Cardiac muscle cell (in vitro differentiated cells and primary cell): ENCODE measurements at regions not wholly inside any gene's neighbourhood (a gene's known extent, or its start where the extent isn't known, plus 50 kb on each side); places are given as distances from the start of the nearest gene placed in this dataset.

Experiments used
- DNase-seq, 2 donors: peaks; one replicate each; pipeline versions ENCODE4 v3.0.0 to v3.0.0-alpha.2; 2010 to 2017; ENCODE audit warnings: low read depth in 1 of 2, low spot score in 1 of 2
- H3K27ac ChIP-seq: fragments of 200-600 bp; sonication (generic); 2 replicates; pipeline ENCODE4 v1.5.1; 2016
- H3K27me3 ChIP-seq: fragments of 200-600 bp; sonication (generic); 2 replicates; pipeline ENCODE4 v1.6.0; 2016; ENCODE audit warnings: control low read depth
- H3K36me3 ChIP-seq: fragments of 200-600 bp; sonication (generic); 2 replicates; pipeline ENCODE4 v1.5.1; 2016; ENCODE audit warnings: control low read depth
- H3K4me1 ChIP-seq: fragments of 200-600 bp; sonication (generic); 2 replicates; pipeline ENCODE4 v1.8.1; 2017; ENCODE audit warnings: low read depth, mild to moderate bottlenecking, mixed run types
- H3K4me3 ChIP-seq: fragments of 200-600 bp; sonication (generic); 2 replicates; pipeline ENCODE4 v1.5.1; 2016; ENCODE audit warnings: mild to moderate bottlenecking
- H3K9me3 ChIP-seq: fragments of 200-600 bp; sonication (generic); 2 replicates; pipeline ENCODE4 v1.5.1; 2017; ENCODE audit warnings: low read depth, mild to moderate bottlenecking, control low read depth
- CTCF ChIP-seq: IDR thresholded peaks from 2 replicates; pipeline ENCODE4 v1.5.1; 2012; ENCODE audit warnings: low read depth, mild to moderate bottlenecking, low read length

DNA sequence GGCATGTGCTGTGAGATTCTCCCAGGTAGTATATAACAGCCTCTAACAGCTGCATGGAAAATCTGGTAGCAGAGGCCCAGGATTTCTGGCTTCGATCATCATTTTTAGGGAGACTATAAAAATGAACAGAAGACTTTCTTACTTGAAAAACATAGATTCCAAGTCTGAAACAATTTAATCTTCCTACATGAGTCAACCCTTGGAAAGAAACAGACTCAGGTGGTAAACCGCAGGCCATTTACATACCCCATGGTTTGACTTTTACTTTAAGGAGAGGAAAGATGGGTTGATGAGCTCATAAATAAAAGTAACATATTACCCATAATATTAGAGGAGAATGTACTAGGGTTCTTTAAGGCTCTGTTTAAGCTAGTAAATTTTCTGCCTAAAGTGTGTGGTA lies 121.6 kb downstream of the CYSLTR2 start:
- Histone ChIP-seq H3K27ac (no peak overlapping the region), H3K9me3 (no peaks in the 10 kb centered on the region), H3K27me3 (no peaks in the 10 kb centered on the region), H3K4me3 (no peak overlapping the region), H3K36me3 (no peaks in the 10 kb centered on the region), H3K4me1 (no peaks in the 10 kb centered on the region)
- TF ChIP-seq CTCF, result no peak
- DNase-seq, result no peak

DNA sequence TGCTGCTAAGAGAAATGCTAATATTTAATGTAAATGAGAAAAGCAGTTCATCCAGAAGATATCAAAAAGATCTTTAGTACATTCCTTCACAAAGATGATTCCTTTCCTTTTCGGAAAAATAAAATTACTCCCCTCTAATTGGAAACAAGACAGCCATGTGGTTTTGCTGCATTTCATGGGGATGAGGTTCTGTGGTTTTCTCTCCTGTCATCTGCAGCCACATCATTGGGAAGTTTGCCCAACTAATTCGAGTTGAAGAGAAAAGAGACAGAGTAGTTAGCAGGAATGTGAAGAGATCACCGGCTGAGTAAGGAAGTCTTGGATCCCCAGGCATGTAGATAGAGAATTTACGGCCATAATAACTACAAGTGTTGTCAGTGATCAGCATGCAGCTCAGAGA lies 122.1 kb downstream of the CYSLTR2 start:
- Histone ChIP-seq H3K27ac (no peak overlapping the region), H3K27me3 (no peaks in the 10 kb centered on the region), H3K4me3 (no peak overlapping the region), H3K4me1 (no peaks in the 10 kb centered on the region), H3K9me3 (no peaks in the 10 kb centered on the region), H3K36me3 (no peaks in the 10 kb centered on the region)
- DNase-seq, result peak in 1 of 2 donors; percentile 86
- no peak for TF ChIP-seq CTCF

DNA sequence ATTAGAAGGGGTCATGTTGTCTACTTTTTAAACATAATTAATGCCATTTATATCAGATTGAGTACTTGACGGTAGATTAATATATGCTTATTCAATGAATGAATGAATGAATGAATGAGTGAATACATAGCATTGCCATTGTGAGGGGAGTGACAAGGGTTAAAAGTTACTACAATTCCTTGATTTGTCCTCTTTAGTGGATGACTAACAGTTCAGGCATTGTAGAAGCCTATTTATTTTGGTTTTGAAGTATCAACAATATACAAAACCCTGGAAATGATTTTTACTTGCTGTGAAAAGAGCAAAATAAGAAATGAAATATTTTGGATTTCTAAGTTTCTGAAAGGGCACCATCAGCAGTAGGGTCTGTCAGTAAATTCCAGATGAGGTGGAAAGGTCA lies 122.7 kb downstream of the CYSLTR2 start:
- no peak for DNase-seq
- no peaks in the 10 kb centered on the region for H3K9me3 ChIP-seq
- no peak for TF ChIP-seq CTCF
- H3K4me1 ChIP-seq, result no peaks in the 10 kb centered on the region
- no peak overlapping the region for H3K27ac ChIP-seq
- H3K4me3 ChIP-seq, result no peak overlapping the region
- no peaks in the 10 kb centered on the region for H3K36me3 ChIP-seq
- H3K27me3 ChIP-seq, result no peaks in the 10 kb centered on the region

GRCh38 chr13:48778610-48779009 lies 124.9 kb downstream of the CYSLTR2 start:
- H3K9me3 ChIP-seq, result no peaks in the 10 kb centered on the region
- H3K4me1 ChIP-seq, result no peaks in the 10 kb centered on the region
- H3K27me3 ChIP-seq, result no peaks in the 10 kb centered on the region
- H3K4me3 ChIP-seq, result no peak overlapping the region
- no peak overlapping the region for H3K27ac ChIP-seq
- no peak for DNase-seq
- H3K36me3 ChIP-seq, result no peaks in the 10 kb centered on the region
- TF ChIP-seq CTCF, result no peak

DNA sequence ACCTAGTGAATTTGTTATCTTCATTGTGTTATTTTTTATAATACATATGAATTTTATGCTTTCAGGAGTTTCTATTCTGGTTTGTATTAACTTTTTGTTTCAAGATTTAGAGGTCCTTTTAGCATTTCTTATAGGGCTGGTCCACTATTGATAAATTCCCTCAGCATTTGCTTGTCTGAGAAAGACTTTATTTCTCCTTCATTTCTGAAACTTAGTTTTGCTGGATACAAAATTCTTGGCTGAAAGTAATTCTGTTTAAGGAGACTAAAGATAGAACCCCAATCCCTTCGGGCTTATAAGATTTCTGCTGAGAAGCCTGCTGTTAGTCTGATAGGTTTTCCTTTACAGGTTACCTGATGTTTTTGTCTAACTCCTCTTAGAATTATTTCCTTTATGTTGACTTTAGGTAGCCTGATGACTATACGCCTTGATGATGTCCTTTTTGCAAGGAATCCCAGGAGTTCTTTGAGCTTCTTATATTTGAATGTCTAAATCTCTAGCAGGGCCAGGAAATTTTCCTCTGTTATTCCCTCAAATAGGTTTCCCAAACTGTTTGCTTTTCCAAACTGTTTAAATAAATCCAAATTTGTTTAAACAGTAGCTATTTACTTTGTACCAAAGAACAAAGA lies 127.1 kb downstream of the CYSLTR2 start:
- DNase-seq, result no peak
- H3K9me3 ChIP-seq, result no peaks in the 10 kb centered on the region
- H3K4me1 ChIP-seq, result no peaks in the 10 kb centered on the region
- H3K4me3 ChIP-seq, result no peak overlapping the region
- TF ChIP-seq CTCF, result no peak
- no peaks in the 10 kb centered on the region for H3K36me3 ChIP-seq
- no peak overlapping the region for H3K27ac ChIP-seq
- H3K27me3 ChIP-seq, result no peaks in the 10 kb centered on the region

DNA sequence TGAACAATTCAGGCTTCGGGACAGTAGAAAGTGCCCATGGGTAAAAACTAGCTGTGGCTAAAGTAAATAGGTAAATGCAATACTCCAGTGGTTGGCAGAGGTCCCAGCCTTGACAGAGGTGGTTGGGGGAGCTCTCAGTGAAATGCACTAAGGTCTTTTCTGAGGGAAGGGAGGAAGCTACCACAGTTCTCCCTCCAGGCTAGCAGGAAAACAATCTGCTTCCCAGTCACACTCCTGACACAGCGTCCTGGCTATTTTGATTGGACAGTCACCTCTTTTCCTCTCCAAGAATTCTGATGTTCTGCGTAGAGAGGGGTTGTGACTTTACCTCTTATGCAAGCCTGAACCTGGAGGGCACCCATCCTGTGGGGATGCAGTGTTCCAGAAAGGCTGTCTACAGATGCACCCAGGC lies 128.7 kb downstream of the CYSLTR2 start:
- Histone ChIP-seq H3K27me3 (no peaks in the 10 kb centered on the region), H3K36me3 (no peaks in the 10 kb centered on the region), H3K27ac (no peak overlapping the region), H3K4me3 (no peak overlapping the region), H3K4me1 (no peaks in the 10 kb centered on the region), H3K9me3 (no peaks in the 10 kb centered on the region)
- no peak for TF ChIP-seq CTCF
- no peak for DNase-seq
